ENCODE measurements at regions not wholly inside any gene's neighbourhood (a gene's known extent, or its start where the extent isn't known, plus 50 kb on each side); places are given as distances from the start of the nearest gene placed in this dataset.

DNA sequence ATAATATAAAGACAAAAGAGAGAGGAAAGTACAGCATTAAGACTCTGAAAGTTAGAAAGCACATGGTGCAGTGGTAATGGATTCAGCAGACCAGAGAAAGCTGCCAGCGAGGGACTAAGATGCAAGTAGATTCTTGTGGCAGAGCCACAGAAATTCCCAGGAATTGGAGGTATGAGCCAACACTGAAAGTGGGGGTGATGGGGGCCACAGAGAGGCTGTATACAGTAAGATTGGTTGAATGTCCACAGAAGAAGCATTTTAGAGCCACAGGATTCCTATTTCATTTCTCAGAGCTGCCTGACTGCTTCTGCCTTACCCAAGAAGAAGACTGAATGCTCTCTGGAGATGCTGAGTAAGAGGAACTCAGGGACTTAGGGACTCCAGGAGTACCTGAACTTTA is 295.0 kb downstream of the LMO7 start:
- CTCF ChIA-PET = no interaction called here
- no peak overlapping the region for H3K4me3 Mint-ChIP-seq
- DNase-seq = no peak
- H3K36me3 Mint-ChIP-seq (ENCODE audit: low read depth) = no peaks in the 10 kb centered on the region
- H3K27me3 Mint-ChIP-seq = no peaks in the 10 kb centered on the region
- no peaks in the 10 kb centered on the region for H3K4me1 Mint-ChIP-seq
- no peak overlapping the region for H3K27ac Mint-ChIP-seq
- no peaks in the 10 kb centered on the region for H3K9me3 Mint-ChIP-seq
- POLR2A ChIA-PET = no interaction called here
- intact Hi-C loops (cut with micrococcal nuclease) = no loop called here
- no peak for ATAC-seq (ENCODE audit: low read depth)
- no peak for TF ChIP-seq CTCF (IDR thresholded peaks at IDR 0.05)

DNA sequence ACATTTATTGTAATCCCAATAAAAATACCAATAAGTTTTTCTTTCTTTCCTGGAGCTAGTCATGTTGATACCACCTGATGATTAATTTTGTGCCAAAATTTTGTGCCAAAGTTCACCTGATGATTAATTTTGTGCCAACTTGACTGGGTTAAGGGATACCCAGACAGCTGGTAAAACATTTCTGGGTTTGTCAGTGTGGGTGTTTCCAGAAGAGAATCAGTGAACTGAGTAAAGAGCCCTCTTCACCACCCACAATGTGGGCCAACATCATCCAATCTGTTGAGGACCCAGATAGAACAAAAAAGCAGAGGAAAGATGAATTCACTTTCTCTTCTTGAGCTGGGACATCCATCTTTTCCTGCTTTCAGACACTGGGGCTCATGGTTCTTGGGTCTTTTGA is 292.9 kb downstream of the LMO7 start:
- no peaks in the 10 kb centered on the region for H3K9me3 Mint-ChIP-seq
- POLR2A ChIA-PET = no interaction called here

DNA sequence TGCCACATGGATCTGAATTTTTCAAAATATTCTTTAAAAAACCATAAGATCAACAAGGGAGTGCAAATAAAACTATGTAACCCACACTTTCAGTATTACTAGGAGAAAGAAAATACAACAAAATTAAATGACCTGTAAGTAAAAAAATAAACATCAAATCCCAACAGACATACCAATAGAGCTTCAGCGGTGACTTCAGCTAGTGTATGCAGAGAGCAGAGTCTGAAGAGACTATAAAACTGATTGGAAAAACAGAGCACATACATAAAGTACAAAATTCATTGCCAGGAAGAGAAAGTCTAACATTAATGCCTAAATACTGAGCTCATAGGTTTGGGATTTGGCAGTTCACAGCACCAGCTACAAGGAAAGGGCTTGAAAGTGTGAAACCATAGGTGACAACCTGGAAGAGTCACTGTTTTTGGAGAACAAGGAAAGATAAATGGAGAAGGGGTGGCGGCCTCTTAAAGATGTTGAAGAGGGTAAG is 291.1 kb downstream of the LMO7 start:
- CTCF ChIA-PET = no interaction called here
- H3K4me3 Mint-ChIP-seq = no peak overlapping the region

More for the DNA sequence above, 292.9 kb downstream of the LMO7 start:
- no peak for ATAC-seq (ENCODE audit: low read depth)
- Mint-ChIP-seq H3K36me3 (ENCODE audit: low read depth) (no peaks in the 10 kb centered on the region), H3K27me3 (no peaks in the 10 kb centered on the region), H3K4me3 (no peak overlapping the region), H3K4me1 (no peaks in the 10 kb centered on the region), H3K27ac (no peak overlapping the region)
- intact Hi-C loops (cut with micrococcal nuclease) = no loop called here
- no peak for TF ChIP-seq CTCF (IDR thresholded peaks at IDR 0.05)
- DNase-seq = no peak
- CTCF ChIA-PET = no interaction called here

GRCh38 chr13:75920536-75920935 is 284.4 kb downstream of the LMO7 start:
- ChIA-PET POLR2A (no interaction called here), CTCF (no interaction called here)
- ATAC-seq (ENCODE audit: low read depth) (no peak), DNase-seq (no peak)
- H3K4me3 Mint-ChIP-seq = no peak overlapping the region
- H3K27ac Mint-ChIP-seq = no peak overlapping the region
- H3K4me1 Mint-ChIP-seq = no peaks in the 10 kb centered on the region
- H3K27me3 Mint-ChIP-seq = no peaks in the 10 kb centered on the region
- H3K9me3 Mint-ChIP-seq = peaks cover 6% of the 10 kb centered on the region
- intact Hi-C loops (cut with micrococcal nuclease) = no loop called here
- no peaks in the 10 kb centered on the region for H3K36me3 Mint-ChIP-seq (ENCODE audit: low read depth)
- TF ChIP-seq CTCF (IDR thresholded peaks at IDR 0.05) = no peak

More for the DNA sequence above, 291.1 kb downstream of the LMO7 start:
- no peak overlapping the region for H3K27ac Mint-ChIP-seq
- ATAC-seq (ENCODE audit: low read depth) (no peak), DNase-seq (no peak)
- H3K36me3 Mint-ChIP-seq (ENCODE audit: low read depth) = no peaks in the 10 kb centered on the region
- POLR2A ChIA-PET = no interaction called here
- H3K4me1 Mint-ChIP-seq = no peaks in the 10 kb centered on the region
- intact Hi-C loops (cut with micrococcal nuclease) = no loop called here
- H3K9me3 Mint-ChIP-seq = no peaks in the 10 kb centered on the region
- TF ChIP-seq CTCF (IDR thresholded peaks at IDR 0.05) = no peak
- no peaks in the 10 kb centered on the region for H3K27me3 Mint-ChIP-seq

DNA sequence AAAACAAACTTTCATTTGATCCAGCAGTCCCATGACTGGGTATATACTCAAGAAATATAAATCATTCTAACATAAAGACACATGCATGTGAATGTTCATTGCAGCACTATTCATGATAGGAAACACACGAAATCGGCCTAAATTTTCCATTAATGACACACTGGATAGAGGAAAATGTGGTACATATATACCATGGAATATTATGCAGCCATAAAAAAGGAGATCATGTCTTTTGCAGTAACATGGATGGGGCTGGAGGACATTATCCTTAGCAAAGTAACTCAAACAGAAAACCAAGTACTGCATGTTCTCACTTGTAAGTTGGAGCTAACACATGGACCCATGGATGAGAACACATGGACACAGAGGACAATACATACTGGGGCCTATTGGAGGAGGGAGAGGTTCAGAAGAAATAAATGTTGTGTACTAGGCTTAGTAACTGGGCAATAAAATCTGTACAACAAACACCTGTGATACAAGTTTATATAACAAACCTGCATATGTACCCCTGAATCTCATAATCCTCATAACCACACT is 283.6 kb downstream of the LMO7 start:
- intact Hi-C loops (cut with micrococcal nuclease) = no loop called here
- peaks cover 6% of the 10 kb centered on the region for H3K9me3 Mint-ChIP-seq
- TF ChIP-seq CTCF (IDR thresholded peaks at IDR 0.05) = no peak
- no peak for DNase-seq
- no peaks in the 10 kb centered on the region for H3K4me1 Mint-ChIP-seq
- H3K4me3 Mint-ChIP-seq = no peak overlapping the region
- POLR2A ChIA-PET = no interaction called here
- CTCF ChIA-PET = no interaction called here
- H3K27ac Mint-ChIP-seq = no peak overlapping the region
- H3K27me3 Mint-ChIP-seq = no peaks in the 10 kb centered on the region
- H3K36me3 Mint-ChIP-seq (ENCODE audit: low read depth) = no peaks in the 10 kb centered on the region
- ATAC-seq (ENCODE audit: low read depth) = no peak
